Keratinocyte (primary cell): ENCODE measurements at regions not wholly inside any gene's neighbourhood (a gene's known extent, or its start where the extent isn't known, plus 50 kb on each side); places are given as distances from the start of the nearest gene placed in this dataset.

Experiments
- DNase-seq: peaks from one replicate; pipeline ENCODE4 v3.0.0-alpha.2; 2011; ENCODE audit warnings: low read depth, missing footprints, low spot score
- FAIRE-seq: peaks from 2 replicates; lab custom pipeline; 2011; peaks lifted over from hg19 to GRCh38; lab: Jason Lieb, UNC
- H2AFZ ChIP-seq: 2 replicates; pipeline ENCODE4 v1.6.0; 2012; ENCODE audit warnings: low read length, control low read depth, inconsistent platforms; ENCODE audit not compliant: control insufficient read depth
- H3K27ac ChIP-seq: 2 replicates; pipeline ENCODE4 v1.5.1; 2011; ENCODE audit warnings: low read length; ENCODE audit not compliant: control insufficient read depth, insufficient read depth
- H3K27me3 ChIP-seq: 3 replicates; pipeline ENCODE4 v1.6.0; 2011; ENCODE audit warnings: low read length; ENCODE audit not compliant: control insufficient read depth, insufficient read depth; ENCODE audit errors: extremely low read depth
- H3K36me3 ChIP-seq, 2 experiments: 2 replicates in 1 of 2; 3 replicates in 1 of 2; pipeline ENCODE4 v1.5.1; 2011; ENCODE audit warnings: low read length in 2 of 2, mild to moderate bottlenecking in 1 of 2; ENCODE audit not compliant: control insufficient read depth in 2 of 2, insufficient read depth in 2 of 2; ENCODE audit errors: extremely low read depth in 1 of 2
- H3K4me1 ChIP-seq: 3 replicates; pipeline ENCODE4 v1.5.1; 2011; ENCODE audit warnings: low read length; ENCODE audit not compliant: control insufficient read depth, insufficient read depth; ENCODE audit errors: extremely low read depth
- H3K4me2 ChIP-seq: 3 replicates; pipeline ENCODE4 v1.6.0; 2011; ENCODE audit warnings: low read depth, low read length; ENCODE audit not compliant: control insufficient read depth, insufficient read depth; ENCODE audit errors: extremely low read depth
- H3K4me3 ChIP-seq, 3 experiments: fragments of 200-600 bp in 1 of 3; sonication (generic) in 1 of 3; 2 replicates in 2 of 3; 3 replicates in 1 of 3; pipeline ENCODE4 v1.5.1; 2011 to 2016; ENCODE audit warnings: low read length in 3 of 3, mild to moderate bottlenecking in 3 of 3, control low read depth in 2 of 3, inconsistent platforms in 1 of 3, low read depth in 1 of 3, mixed read lengths in 1 of 3, mixed run types in 1 of 3, moderate library complexity in 1 of 3; ENCODE audit not compliant: control insufficient read depth in 2 of 3, insufficient read depth in 2 of 3; ENCODE audit errors: extremely low read depth in 1 of 3
- H3K79me2 ChIP-seq: 2 replicates; pipeline ENCODE4 v1.6.0; 2012; ENCODE audit warnings: low read length; ENCODE audit not compliant: control insufficient read depth, insufficient read depth
- H3K9ac ChIP-seq: 3 replicates; pipeline ENCODE4 v1.6.0; 2011; ENCODE audit warnings: low read length; ENCODE audit not compliant: control insufficient read depth, insufficient read depth; ENCODE audit errors: extremely low read depth
- H3K9me1 ChIP-seq: 3 replicates; pipeline ENCODE4 v1.6.0; 2011; ENCODE audit warnings: low read length; ENCODE audit not compliant: control insufficient read depth, insufficient read depth; ENCODE audit errors: extremely low read depth
- H3K9me3 ChIP-seq: 2 replicates; pipeline ENCODE4 v1.5.1; 2012; ENCODE audit warnings: low read depth, low read length; ENCODE audit not compliant: control insufficient read depth
- H4K20me1 ChIP-seq: 3 replicates; pipeline ENCODE4 v1.6.0; 2011; ENCODE audit warnings: low read length; ENCODE audit not compliant: control insufficient read depth, insufficient read depth; ENCODE audit errors: extremely low read depth
- CTCF ChIP-seq, 3 experiments: IDR thresholded peaks in 1 of 3; conservative IDR thresholded peaks in 1 of 3; optimal IDR thresholded peaks in 1 of 3; 2 replicates in 2 of 3; 3 replicates in 1 of 3; pipeline versions ENCODE3 to v1.5.1; 2011; ENCODE audit warnings: low read length in 3 of 3, mild to moderate bottlenecking in 3 of 3, moderate library complexity in 2 of 3, control low read depth in 1 of 3, inconsistent platforms in 1 of 3; ENCODE audit not compliant: insufficient read depth in 2 of 3; ENCODE audit errors: extremely low read depth in 1 of 3
- EZH2 ChIP-seq: IDR thresholded peaks from one replicate; pipeline ENCODE4 v1.6.1; 2012; ENCODE audit warnings: inconsistent platforms, mild to moderate bottlenecking, low read length, moderate library complexity
- dilution Hi-C: fragments of 300-500 bp; cut with MboI; formaldehyde crosslinking; loops from one replicate; pipeline ENCODE4 v1.7.0; 2020; ENCODE audit warnings: low sequenced_read_pairs; ENCODE audit not compliant: extremely low pct_ligation_motif_present

- H3K9me1 ChIP-seq = no peaks in the 10 kb centered on the region
- H4K20me1 ChIP-seq = no peaks in the 10 kb centered on the region
- H3K36me3 ChIP-seq = no peaks in the 10 kb centered on the region
- H3K27me3 ChIP-seq = no peaks in the 10 kb centered on the region
- dilution Hi-C loops = no loop called here
- no peaks in the 10 kb centered on the region for H3K4me1 ChIP-seq
- H3K9ac ChIP-seq = no peak overlapping the region
- no peak for TF ChIP-seq CTCF (optimal IDR thresholded peaks at IDR 0.05 in 1 of 3, IDR thresholded peaks at IDR 0.05 in 1 of 3, conservative IDR thresholded peaks at IDR 0.05 in 1 of 3; ENCODE audit: extremely low read depth in 1 of 3, insufficient read depth in 2 of 3, low read length in 3 of 3)
- TF ChIP-seq EZH2 = no peak
- no peak for DNase-seq
- no peak for FAIRE-seq
- no peak overlapping the region for H3K27ac ChIP-seq
- peaks cover 2% of the 10 kb centered on the region for H3K9me3 ChIP-seq
- H2AFZ ChIP-seq = no peak overlapping the region
- H3K4me2 ChIP-seq = no peak overlapping the region
- H3K4me3 ChIP-seq = no peak overlapping the region
- H3K79me2 ChIP-seq = no peaks in the 10 kb centered on the region
Observed at GRCh38 chr6:165949324-165949723, 218.3 kb downstream of the TBXT start.

- Histone ChIP-seq H3K4me3 (no peak overlapping the region), H3K27ac (no peak overlapping the region), H3K9me1 (no peaks in the 10 kb centered on the region), H3K27me3 (no peaks in the 10 kb centered on the region), H3K79me2 (no peaks in the 10 kb centered on the region), H4K20me1 (no peaks in the 10 kb centered on the region), H3K9ac (no peak overlapping the region), H3K4me2 (no peak overlapping the region), H3K9me3 (peaks cover 4% of the 10 kb centered on the region), H3K4me1 (no peaks in the 10 kb centered on the region), H2AFZ (no peak overlapping the region), H3K36me3 (no peaks in the 10 kb centered on the region)
- DNase-seq (no peak), FAIRE-seq (no peak)
- TF ChIP-seq CTCF (optimal IDR thresholded peaks at IDR 0.05 in 1 of 3, IDR thresholded peaks at IDR 0.05 in 1 of 3, conservative IDR thresholded peaks at IDR 0.05 in 1 of 3; ENCODE audit: extremely low read depth in 1 of 3, insufficient read depth in 2 of 3, low read length in 3 of 3) (no peak), EZH2 (no peak)
- dilution Hi-C loops = no loop called here
Observed at GRCh38 chr6:165944002-165944466, 223.6 kb downstream of the TBXT start.
